ENCODE measurements at regions not wholly inside any gene's neighbourhood (a gene's known extent, or its start where the extent isn't known, plus 50 kb on each side); places are given as distances from the start of the nearest gene placed in this dataset.

- Histone ChIP-seq H3K4me3 (no peak overlapping the region), H4K20me1 (replicated peaks; ENCODE audit: control insufficient read depth, insufficient read depth, low read length) (peaks cover 2% of the 10 kb centered on the region; the same call in 1 of the 2 replicates), H3K27ac (ENCODE audit: extremely low read depth, low read depth, low read length) (no peak overlapping the region), H2AFZ (ENCODE audit: low read depth, low read length) (no peak overlapping the region), H3K27me3 (ENCODE audit: control insufficient read depth in 2 of 2, insufficient read depth in 2 of 2, low read length in 2 of 2) (peaks cover 0 to 29% of the 10 kb centered on the region in 2 experiments; a peak in 4 of 5 replicates), H3K4me2 (ENCODE audit: insufficient read depth, low read length) (no peak overlapping the region), H3K9me1 (ENCODE audit: control insufficient read depth, insufficient read depth, low read length) (no peaks in the 10 kb centered on the region), H3K36me3 (ENCODE audit: control insufficient read depth, insufficient read depth, low read length) (no peaks in the 10 kb centered on the region), H3K79me2 (ENCODE audit: control insufficient read depth, insufficient read depth, low read length) (no peaks in the 10 kb centered on the region), H3K4me1 (replicated peaks in 1 of 2; ENCODE audit: control insufficient read depth in 2 of 2, insufficient read depth in 2 of 2, low read length in 2 of 2) (peaks cover 12 to 15% of the 10 kb centered on the region in 2 experiments; a peak in 4 of 5 replicates), H3K9me3 (replicated peaks; ENCODE audit: control insufficient read depth, insufficient read depth, low read depth, low read length) (no peaks in the 10 kb centered on the region), H3K9ac (ENCODE audit: insufficient read depth in 1 of 2, low read depth in 2 of 2, low read length in 2 of 2) (no peak overlapping the region)
- 11% methylated on average over 5 of the region's 5 CpGs for WGBS (ENCODE audit: insufficient coverage, low coverage, missing lambda C conversion rate)
- no peak for DNase-seq (ENCODE audit: extremely low read depth in 1 of 4, low spot score in 3 of 4)
- BruUV-seq (replicated peaks) = no TSS peak
- intact Hi-C loops (cut with micrococcal nuclease) = no loop called here
- in situ Hi-C loops (cut with MboI) = no loop called here
- ChIA-PET POLR2A (interaction anchor here (0.6 kb wide), 1 partner anchor 13 kb away, joined by 3 read pairs; no protein-coding TSS in a partner anchor), CTCF (ENCODE audit: low intra/inter-chr PET ratio) (no interaction called here)
- no peak for TF ChIP-seq HINFP (tag; conservative IDR thresholded peaks at IDR 0.05; ENCODE audit: low read depth)
- TF ChIP-seq ILK (tag; IDR thresholded peaks at IDR 0.05; ENCODE audit: borderline replicate concordance, low read depth) = no peak
- 0 out of 2 replicates have a peak, but pooled peaks have one; percentile 17 for TF ChIP-seq USF1 (CRISPR knock-in tag; IDR thresholded peaks at IDR 0.05)
- TF ChIP-seq HDAC6 (IDR thresholded peaks at IDR 0.05; ENCODE audit: low read depth, low read length) = no peak
- no peak for TF ChIP-seq FUS (optimal IDR thresholded peaks at IDR 0.05; ENCODE audit: low read depth, low read length)
- TF ChIP-seq ZFP36 (IDR thresholded peaks at IDR 0.05; ENCODE audit: low read depth, low read length, partially characterized antibody) = no peak
- ATAC-seq = no peak
- no peak for FAIRE-seq
These were observed 320.6 kb downstream of the QKI start for GRCh38 chr6:163735076-163735475.

All from K562 (cell line).